ENCODE measurements at regions not wholly inside any gene's neighbourhood (a gene's known extent, or its start where the extent isn't known, plus 50 kb on each side); places are given as distances from the start of the nearest gene placed in this dataset.

DNA sequence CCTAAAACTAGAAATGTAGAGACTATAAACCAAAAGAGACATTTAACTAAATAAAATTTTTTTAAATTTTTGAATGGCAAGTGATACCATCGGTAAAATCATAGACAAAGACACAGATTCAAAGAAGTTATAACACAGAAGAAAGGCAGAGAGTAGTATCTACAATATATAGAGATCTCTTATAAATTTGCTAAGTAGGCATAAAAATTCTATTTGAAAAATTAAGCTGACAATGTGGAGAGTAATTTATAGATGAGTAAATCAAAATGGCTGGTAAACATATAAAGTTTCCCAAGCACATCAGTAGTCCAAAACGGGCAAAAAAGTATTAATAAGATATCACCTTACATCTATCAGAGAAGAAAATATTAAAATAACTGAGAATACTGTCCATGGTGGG lies 1061.0 kb downstream of the ADGRL2 start:
- no peak for DNase-seq (ENCODE audit: extremely low read depth, low read depth)

DNA sequence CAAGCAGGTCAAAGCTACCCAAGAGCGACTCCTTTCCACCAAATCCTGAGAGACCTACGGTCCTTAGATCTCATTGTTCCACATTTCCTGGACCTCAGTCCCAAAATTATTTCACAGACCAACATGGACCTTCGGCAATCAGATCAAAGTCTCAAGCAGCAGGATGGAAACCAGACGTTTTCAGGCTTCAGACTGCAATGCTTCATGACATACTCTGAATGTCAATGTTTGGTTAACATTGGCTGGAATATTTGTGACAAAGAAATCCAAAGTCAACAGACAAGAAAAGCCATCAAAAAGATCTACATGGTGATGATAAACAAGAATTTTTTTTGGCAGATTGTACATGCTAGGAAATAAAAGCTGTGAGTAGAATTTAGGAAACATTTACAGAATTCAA lies 1057.3 kb downstream of the ADGRL2 start:
- DNase-seq (ENCODE audit: extremely low read depth, low read depth) = no peak

DNA sequence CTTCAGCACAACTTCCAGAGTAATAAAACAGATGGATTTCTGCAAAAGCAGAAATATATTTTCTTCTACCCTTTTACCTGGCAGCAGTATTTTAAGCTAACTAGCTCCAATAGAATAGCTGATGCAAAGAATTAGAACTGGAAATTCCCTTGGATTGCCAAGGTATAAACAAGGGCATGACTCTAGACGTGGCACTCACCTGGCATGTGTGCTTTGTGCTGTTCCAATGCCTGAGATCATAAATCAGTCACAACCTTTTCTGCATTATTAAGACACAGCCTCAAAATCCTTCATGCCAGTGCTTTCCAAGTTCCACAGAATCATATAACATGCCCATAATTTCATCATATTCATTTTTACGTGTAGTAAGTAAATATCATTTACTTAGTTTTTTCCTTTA lies 1048.7 kb downstream of the ADGRL2 start:
- DNase-seq (ENCODE audit: extremely low read depth, low read depth) = no peak

DNA sequence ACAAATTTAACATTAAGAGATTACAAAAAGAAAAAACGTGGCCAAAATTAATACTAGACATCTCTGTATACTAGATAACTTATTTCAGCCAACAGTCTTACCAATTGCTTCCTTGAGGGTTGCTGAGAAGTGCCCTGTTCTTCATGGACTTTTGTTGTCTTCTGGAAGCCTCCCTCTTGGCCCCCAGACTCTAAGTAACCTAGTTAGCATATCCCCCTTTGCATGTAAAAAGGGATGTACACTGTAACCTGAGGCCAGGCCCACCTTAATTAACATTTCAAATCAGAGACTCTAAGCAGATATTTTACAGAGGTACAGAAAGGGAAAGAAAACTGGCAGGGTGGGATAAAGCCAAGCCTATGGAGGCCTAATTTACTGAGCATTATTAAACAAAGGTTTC lies 1047.3 kb downstream of the ADGRL2 start:
- DNase-seq (ENCODE audit: extremely low read depth, low read depth) = no peak

DNA sequence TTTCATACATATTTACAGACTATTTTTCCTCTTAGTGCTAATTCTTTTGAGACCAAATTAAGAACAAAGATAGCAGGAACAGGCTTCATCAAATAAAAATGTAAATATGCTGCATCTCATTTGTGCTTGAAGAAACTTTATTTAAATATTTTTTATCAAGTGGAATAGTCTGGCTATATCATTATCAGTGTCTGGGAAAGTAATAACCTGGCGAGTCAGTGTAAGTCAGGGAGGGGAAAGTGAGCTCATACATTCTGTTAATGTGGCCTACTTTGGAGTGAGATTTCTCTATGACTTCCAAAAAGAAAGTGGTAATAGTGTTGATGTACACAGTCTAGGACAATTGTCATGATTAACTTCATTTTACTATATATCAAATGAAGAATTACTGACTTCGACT lies 1045.1 kb downstream of the ADGRL2 start:
- DNase-seq (ENCODE audit: extremely low read depth, low read depth) = no peak

DNA sequence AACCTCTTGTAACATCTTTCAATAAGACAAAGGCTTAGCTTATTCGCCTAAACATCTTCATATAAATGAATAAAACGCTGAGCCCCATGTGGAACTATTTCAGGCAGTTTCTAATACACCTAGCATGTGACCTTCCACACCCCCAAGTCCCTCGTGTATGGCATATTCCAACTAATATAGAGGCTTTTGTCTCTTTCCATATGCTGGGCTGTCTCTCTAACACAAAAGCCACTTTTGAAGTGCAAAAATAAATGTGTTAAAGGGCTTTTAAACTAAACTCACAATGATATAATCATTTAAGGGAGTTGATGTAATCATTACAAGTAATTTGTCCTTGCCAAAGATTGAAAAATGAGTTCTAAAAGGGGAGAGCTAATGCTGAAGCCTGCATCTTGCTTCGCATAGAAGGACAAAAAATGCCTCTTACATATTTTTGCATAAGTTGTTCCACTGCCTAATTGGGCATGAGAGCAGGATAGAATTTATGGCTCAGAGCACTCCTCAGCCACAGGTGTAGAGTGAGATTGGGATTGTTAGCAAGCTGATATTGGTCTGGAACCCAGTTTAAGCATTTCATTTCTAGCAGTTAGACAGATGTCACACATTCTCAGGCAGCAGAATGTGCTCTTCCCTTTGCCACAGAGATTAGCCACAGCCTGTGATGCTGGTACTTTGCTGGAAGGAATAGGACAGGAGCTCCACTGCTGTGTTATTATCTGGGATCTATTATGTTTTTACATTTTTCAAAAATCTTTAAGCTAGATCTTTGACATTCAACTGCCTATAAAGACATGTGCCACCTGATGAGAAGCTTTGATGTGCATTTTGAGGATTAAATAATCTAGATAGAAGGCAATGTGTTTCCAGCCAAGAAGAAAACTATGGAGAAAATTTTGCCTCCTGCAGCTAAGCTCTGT lies 1044.4 kb downstream of the ADGRL2 start:
- no peak for DNase-seq (ENCODE audit: extremely low read depth, low read depth)

DNA sequence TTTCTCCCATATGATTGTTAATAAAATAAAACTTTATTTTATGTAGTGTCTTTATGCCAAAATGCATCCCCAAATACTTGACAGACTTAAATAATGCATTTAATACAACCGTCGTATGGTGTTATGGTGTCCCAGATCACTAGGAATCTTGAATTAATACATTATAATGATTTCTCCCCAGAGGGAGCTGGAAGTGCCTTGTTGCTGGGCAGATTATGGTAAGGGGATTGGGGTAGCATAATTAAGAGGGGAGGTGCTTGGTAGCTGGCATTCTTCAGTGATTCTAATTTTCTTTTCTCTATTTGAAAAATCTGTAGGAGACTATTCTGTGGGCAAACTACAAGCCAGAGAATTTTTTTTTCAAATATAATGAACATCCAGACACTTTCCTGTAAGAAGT lies 1043.7 kb downstream of the ADGRL2 start:
- no peak for DNase-seq (ENCODE audit: extremely low read depth, low read depth)

DNA sequence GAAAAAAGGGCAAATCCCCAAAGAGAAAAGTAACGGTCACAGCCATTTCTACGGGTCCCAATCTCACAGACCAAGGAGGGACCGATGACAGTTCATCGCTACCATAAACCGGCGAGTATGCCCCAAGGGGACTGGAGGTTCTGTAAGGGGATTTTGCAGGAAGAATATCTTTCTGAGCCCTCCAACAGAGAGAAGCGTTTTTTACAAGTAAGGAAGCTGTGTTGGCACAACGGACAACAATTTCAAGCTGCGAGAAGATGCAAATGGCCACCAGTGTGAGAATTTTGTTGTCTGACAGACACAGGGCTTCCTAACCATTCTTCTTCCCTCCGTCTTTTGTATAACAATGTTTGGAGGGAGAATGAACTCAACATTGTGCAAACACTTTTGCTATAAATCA lies 1043.1 kb downstream of the ADGRL2 start:
- DNase-seq (ENCODE audit: extremely low read depth, low read depth) = no peak

DNA sequence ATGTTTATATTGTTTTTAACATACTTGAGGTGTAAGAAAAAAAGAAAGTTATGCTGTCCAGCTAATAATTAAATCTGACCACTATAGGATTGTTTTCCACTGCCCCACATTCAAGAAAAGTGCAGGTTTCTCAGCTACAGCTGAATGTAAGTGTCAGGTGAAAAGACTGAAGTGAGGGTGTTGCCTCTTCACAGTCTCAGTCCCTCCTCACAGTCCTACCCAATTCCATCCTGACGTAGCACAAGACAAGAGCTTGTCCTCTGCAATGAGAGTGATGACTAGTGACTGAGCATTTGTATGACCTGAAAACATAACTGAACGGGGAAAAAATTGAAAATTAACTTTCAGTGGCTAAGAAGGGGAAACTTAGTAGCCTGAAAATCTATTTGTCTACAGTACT lies 1039.5 kb downstream of the ADGRL2 start:
- DNase-seq (ENCODE audit: extremely low read depth, low read depth) = no peak

DNA sequence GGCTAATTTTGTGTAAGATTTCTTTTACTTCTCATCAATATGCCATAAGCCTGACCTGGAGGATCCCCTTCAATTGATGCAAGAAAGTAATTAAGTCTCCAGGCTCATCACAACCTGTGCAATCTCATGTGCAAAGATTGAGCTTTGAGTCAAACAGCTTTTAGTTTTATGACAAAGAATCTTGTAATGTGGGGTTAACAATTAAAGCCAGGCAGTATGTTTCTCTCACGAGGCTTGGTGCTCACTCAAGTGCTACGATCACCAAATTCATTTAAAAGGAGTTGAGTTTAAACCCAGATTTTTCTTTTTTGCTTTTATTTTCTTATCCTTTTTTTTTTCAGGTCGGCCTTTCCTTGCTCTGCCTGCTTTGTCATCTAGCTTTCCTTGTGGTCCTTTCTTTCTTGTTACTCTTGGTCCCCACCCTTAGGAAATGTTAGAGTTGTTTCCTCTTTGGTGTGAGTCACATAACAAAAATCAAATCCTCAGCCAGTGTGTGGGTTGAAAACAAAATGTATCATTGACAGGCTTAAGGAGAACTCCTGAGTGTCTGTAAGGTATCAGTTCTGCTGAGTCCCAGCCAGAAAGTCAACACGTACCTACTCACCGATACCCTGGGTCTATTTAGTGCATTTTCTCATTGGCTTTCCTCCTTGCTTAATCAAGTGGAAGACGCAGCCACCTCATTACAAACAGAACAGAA lies 1037.2 kb downstream of the ADGRL2 start:
- DNase-seq (ENCODE audit: extremely low read depth, low read depth) = no peak

DNA sequence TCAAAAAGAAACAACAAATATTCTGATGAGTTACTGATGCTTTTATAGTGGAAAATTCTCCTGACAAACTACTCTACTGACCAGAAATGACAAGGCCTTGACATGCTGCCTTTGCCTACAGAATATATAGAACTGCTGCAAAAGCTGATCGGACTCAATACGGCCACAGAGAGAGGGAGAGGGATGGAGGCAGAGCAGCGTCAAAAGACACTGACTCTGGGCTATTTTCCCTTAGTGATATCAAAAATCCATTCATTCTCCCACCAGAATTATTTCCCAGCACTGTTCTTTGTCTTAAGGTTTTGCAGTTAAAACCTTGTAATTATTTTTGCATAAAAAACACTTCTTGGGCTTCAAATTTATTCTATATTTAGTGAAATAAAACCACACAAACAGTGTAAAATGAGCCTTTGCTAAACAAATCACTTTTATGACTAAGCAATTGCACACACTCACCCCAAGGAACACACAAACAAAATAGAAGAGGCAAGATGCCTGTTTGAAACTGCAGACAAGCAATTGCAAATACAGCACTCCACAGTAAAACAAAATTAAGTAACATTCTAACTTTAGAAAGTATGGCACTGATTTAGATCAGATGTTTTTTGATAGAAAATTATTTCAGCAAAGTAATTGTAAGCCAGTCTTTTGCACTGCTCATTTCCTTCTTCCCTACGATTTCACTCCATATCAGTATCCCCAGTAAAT lies 1036.4 kb downstream of the ADGRL2 start:
- DNase-seq (ENCODE audit: extremely low read depth, low read depth) = no peak

DNA sequence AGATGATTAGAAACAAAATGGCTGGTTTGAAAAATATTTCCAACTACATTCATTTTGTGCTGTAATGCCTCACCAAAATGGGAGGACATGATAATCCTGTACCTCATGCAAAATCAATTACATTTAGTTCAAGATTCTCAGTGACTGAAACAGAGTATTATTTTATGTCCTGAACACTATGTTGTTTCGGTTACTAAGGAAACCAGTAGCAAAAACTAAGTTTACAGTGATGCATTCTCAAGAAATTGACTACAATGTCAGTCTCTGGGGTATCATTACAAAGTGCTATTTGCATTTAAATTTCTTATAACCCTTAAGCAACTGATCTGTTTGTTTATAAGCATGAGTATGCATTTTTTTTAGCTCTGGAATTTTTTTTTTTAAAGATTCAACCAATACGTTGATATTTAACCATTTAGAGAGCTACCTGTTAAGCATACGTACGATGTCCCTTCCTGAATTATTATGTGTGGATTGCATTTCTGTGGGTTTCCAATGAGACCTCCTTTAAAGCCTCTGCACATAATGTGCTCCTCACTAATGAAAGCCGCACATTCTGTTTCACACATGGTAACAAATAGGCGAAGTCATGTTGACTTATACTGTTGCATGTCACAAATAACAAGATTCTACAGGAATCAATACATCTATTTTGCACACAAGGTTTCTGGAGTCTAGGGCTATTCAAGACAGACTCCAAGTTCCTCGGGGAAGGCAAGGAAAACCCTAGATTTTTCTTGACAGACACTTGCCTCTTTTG lies 1035.7 kb downstream of the ADGRL2 start:
- no peak for DNase-seq (ENCODE audit: extremely low read depth, low read depth)

DNA sequence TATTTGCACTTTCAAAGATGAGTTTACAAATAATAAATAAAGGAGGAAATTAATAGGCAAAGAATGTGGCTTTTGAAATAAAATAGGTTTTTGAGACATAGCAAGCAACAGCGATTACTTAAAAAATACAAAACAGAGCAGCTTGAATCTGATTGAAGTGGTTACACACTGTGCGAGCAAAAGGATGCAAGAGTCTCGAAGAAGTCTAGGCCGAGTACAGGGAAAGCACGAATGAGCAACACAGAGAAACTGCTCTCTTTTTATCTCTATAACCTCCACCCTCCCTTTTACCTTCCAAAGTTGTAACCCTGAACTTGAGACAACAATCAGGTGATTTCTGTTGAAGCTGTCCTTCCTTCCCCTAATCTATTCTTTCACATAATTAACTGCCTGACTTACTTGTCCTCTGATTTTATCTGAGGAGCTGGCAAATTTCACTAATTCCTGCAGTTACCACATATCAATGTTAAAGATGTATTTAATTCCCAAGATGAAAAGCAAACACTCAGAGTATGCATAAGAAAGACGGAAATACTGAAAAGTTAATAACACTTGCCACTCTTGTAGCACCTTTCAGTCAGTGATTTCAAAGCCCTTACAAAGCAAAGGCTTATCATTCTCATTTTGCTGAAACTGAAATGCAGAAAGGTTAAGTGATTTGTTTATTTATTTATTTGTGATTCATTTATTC lies 1030.1 kb downstream of the ADGRL2 start:
- DNase-seq (ENCODE audit: extremely low read depth, low read depth) = no peak

DNA sequence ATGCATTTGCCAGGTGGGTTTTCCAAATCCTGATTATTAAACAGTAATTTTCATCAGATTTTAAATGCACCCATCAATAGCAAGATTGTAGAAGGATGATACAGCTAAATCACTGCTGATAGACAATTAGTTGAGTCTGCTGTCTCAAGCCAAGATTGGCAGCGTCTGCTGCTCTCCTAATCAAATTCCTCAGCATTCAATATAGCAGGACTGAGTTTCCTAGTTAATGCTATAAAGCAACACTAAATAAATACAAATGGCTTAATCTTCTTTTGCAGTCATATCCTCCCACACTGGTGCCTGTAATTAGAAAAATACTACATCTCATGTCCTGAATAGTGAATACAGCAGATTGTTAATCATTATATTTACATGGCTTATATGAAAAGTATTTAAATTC lies 1028.8 kb downstream of the ADGRL2 start:
- no peak for DNase-seq (ENCODE audit: extremely low read depth, low read depth)

DNA sequence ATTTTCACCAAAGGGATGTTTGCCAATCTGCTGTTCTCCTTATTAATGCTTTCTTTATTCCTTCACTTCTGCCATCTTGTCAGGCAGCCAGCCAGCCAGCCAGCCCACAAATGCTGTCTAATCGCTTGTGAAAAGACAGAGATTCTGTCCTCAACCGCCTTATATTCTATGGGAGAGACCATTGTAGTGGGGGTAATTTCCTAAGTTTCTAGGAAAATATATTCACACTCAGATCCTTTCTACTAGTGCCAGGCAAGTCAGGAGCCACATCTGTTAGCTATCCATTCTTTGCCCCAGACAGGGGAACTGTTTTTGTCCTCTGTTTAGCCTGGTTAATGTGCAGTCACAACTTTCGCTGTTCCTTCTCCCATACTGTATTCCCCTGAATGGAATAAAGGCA lies 1023.1 kb downstream of the ADGRL2 start:
- DNase-seq (ENCODE audit: extremely low read depth, low read depth) = no peak

DNA sequence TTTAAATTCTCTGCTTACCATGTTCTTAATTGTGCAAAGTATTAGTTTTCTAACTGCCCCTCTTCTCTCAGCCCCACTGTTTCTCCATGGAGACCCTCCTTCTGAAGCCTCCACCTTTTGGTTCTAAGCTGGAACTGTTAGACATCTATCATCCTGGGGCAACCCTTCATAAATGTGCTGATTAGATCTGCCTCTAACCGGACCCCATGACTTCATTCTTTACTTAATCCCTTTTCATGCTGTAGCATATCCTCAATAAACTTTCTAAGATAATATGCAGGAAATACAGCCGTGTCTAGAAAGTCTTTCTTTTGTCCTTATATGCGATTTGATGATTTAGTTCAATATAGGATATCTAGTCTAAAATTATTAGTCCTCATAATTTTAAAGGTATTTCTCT lies 1020.1 kb downstream of the ADGRL2 start:
- no peak for DNase-seq (ENCODE audit: extremely low read depth, low read depth)

DNA sequence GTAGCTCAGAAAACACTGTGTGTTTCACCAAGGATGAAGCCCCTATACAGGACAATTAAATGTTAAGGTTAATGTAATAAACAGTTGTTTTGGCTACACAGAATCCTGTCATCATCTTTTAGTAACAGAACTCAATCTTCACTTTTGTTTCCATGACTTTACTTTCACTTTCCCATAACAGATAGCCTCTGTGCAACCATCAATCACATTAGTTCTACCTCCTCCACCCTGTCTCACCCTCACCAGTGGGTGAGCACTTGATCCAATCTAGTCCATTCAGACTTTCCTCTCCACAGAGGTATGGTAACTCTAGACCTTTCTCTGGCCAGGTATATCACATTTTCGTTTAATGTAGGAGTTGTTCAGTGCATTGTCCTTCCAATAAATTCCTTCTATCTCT lies 1018.5 kb downstream of the ADGRL2 start:
- no peak for DNase-seq (ENCODE audit: extremely low read depth, low read depth)

DNA sequence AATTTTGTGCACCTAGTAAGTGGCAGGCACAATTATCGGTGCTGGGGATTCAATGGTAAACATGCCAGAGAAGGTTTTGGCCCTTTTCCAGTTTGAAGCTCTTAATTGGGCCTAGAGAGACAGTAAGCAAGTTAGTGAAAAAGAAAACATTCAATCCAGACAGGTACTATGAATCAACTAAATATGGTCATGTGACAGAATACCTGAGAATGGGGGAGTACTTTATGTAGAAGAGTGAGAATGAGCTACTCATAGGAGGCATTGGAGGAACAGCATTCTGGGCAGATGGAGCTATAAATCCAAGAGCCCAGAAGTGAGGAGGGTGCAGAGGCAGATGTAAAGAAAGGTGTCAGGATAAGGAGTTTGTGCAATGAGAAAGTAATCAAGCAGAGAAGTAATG lies 1017.9 kb downstream of the ADGRL2 start:
- no peak for DNase-seq (ENCODE audit: extremely low read depth, low read depth)

DNA sequence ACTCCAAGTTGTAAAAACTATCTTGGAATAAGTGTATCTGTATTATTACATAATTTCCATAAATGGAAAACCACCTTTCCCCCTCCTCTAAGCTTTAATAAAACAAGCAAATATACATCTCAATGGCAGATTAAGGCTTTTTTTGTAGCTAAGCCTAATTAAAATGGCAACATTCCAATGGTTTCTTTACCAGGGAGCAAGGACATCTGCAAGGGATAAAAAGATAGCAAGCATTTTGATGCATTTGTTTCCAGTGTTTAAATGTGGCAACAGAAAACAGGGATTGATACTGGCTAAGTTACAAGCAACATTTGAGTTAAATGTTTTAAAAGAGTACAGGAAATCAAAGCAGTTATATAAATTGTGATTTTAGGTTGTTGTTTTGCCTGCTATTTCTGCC lies 1012.7 kb downstream of the ADGRL2 start:
- no peak for DNase-seq (ENCODE audit: extremely low read depth, low read depth)

DNA sequence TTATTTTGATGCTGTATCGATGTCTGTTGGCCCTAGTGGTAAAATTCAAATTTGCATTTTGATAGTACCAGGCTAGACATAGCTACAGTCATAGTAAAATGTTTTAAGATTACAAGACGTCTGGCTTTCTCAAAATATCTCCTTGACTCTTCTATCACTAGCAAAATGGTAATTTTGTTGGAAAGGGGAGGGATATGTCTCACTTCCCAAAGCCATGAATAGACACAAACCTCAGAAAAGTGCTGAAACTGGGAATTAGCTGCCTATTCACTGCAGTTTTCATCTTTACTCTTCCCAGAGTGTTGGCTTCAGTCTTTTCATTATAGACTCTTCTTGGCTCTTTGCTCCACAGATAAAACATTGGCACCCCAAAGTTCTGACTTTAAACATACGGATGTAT lies 1009.9 kb downstream of the ADGRL2 start:
- no peak for DNase-seq (ENCODE audit: extremely low read depth, low read depth)
